ENCODE measurements at regions not wholly inside any gene's neighbourhood (a gene's known extent, or its start where the extent isn't known, plus 50 kb on each side); places are given as distances from the start of the nearest gene placed in this dataset.

DNA sequence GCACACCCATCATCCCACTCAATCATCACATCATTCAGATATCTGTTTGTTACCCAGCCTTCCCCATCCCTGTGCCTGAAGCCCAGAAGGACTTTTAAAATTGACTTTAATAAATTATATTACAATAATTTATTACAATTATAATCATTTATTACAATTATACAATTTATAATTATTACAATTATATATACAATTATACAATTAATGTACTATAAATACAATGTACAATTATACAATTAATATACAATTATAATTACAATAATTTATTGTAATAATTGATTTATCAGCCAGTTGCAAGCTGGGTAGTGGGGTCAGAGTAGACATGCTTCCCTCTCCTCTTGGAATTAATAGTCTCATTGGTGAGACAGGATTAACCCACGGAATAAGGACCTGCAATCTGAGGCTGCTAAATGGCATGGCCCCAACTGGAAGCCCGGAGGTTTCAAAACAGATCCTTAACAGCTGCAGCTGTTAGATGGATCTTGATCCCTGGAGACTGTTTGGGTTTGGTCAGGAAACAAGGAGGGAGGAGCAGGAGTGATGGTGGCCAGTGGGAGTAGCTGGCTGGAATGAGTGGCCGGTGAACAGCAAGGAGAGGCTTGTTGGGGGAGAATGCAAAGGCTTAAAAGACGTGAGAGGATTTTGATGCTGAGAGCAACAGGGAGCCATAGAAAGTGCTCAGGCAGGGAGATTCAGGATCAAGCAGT, 402.8 kb upstream of the PODXL start:
- no peak for DNase-seq (ENCODE audit: low spot score)
- TF ChIP-seq, protein P1, sequence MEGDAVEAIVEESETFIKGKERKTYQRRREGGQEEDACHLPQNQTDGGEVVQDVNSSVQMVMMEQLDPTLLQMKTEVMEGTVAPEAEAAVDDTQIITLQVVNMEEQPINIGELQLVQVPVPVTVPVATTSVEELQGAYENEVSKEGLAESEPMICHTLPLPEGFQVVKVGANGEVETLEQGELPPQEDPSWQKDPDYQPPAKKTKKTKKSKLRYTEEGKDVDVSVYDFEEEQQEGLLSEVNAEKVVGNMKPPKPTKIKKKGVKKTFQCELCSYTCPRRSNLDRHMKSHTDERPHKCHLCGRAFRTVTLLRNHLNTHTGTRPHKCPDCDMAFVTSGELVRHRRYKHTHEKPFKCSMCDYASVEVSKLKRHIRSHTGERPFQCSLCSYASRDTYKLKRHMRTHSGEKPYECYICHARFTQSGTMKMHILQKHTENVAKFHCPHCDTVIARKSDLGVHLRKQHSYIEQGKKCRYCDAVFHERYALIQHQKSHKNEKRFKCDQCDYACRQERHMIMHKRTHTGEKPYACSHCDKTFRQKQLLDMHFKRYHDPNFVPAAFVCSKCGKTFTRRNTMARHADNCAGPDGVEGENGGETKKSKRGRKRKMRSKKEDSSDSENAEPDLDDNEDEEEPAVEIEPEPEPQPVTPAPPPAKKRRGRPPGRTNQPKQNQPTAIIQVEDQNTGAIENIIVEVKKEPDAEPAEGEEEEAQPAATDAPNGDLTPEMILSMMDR (IDR thresholded peaks at IDR 0.05; ENCODE audit: extremely low read depth, missing control alignments): no peak

- TF ChIP-seq, protein P1 (IDR thresholded peaks at IDR 0.05; ENCODE audit: extremely low read depth, missing control alignments): no peak
- DNase-seq (ENCODE audit: low spot score): no peak
Measured at GRCh38 chr7:131957338-131958020, 401.1 kb upstream of the PODXL start.

- TF ChIP-seq, protein P1 (IDR thresholded peaks at IDR 0.05; ENCODE audit: extremely low read depth, missing control alignments): no peak
- DNase-seq (ENCODE audit: low spot score): no peak
Measured at GRCh38 chr7:131956864-131957263, 400.4 kb upstream of the PODXL start.

GRCh38 chr7:131955679-131956078, 399.3 kb upstream of the PODXL start:
- TF ChIP-seq, protein P1 (IDR thresholded peaks at IDR 0.05; ENCODE audit: extremely low read depth, missing control alignments): no peak
- DNase-seq (ENCODE audit: low spot score): no peak

DNA sequence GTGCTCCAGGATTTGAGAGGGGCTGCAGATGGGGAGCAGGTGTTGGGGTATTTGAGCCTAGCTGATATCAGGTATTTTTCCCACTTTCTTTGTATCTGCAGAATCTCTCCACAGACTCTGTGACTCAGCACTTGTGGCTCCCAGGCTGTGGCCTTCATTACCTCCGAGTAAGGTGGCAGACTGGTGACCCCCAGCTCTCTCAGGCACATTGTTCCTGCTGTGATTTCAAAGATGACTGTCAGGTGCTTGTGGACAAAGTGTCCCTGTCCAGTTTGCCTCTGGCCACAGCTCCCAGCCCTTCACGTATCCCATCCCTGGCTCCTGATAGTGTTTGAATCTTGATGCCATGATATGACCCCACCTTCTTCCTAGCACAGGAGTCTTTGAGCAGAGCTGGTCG, 396.8 kb upstream of the PODXL start:
- DNase-seq (ENCODE audit: low spot score): no peak
- TF ChIP-seq, protein P1 (IDR thresholded peaks at IDR 0.05; ENCODE audit: extremely low read depth, missing control alignments): no peak

GRCh38 chr7:131952365-131952764, 395.9 kb upstream of the PODXL start:
- TF ChIP-seq, protein P1 (IDR thresholded peaks at IDR 0.05; ENCODE audit: extremely low read depth, missing control alignments): no peak

DNA sequence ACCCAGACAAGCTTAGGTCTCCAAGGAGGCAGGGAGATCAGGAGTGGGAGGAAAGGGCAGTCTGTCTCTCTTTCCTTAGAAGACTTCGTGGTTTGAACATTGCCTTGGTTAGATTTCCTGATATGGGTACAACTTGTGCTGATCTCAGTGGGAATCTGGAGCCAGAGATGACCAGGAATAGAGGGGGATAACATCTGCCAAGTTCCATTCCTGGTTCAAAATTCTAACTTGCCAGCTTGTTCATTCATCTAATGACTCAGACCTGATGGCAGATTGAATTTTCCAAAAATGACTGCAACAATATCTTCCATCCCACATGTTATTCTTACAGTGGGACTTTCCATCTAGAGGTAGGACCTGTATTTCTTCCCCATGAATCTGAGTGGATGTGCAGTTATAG, 394.3 kb upstream of the PODXL start:
- no peak for DNase-seq (ENCODE audit: low spot score)
- TF ChIP-seq, protein P1 (IDR thresholded peaks at IDR 0.05; ENCODE audit: extremely low read depth, missing control alignments): no peak

More at GRCh38 chr7:131952365-131952764, 395.9 kb upstream of the PODXL start:
- no peak for DNase-seq (ENCODE audit: low spot score)
